Keratinocyte (primary cell): ENCODE measurements at regions not wholly inside any gene's neighbourhood (a gene's known extent, or its start where the extent isn't known, plus 50 kb on each side); places are given as distances from the start of the nearest gene placed in this dataset.

Experiments
- DNase-seq: peaks from one replicate; pipeline ENCODE4 v3.0.0-alpha.2; 2011; ENCODE audit warnings: low read depth, missing footprints, low spot score
- FAIRE-seq: peaks from 2 replicates; lab custom pipeline; 2011; peaks lifted over from hg19 to GRCh38; lab: Jason Lieb, UNC
- H2AFZ ChIP-seq: 2 replicates; pipeline ENCODE4 v1.6.0; 2012; ENCODE audit warnings: low read length, control low read depth, inconsistent platforms; ENCODE audit not compliant: control insufficient read depth
- H3K27ac ChIP-seq: 2 replicates; pipeline ENCODE4 v1.5.1; 2011; ENCODE audit warnings: low read length; ENCODE audit not compliant: control insufficient read depth, insufficient read depth
- H3K27me3 ChIP-seq: 3 replicates; pipeline ENCODE4 v1.6.0; 2011; ENCODE audit warnings: low read length; ENCODE audit not compliant: control insufficient read depth, insufficient read depth; ENCODE audit errors: extremely low read depth
- H3K36me3 ChIP-seq, 2 experiments: 2 replicates in 1 of 2; 3 replicates in 1 of 2; pipeline ENCODE4 v1.5.1; 2011; ENCODE audit warnings: low read length in 2 of 2, mild to moderate bottlenecking in 1 of 2; ENCODE audit not compliant: control insufficient read depth in 2 of 2, insufficient read depth in 2 of 2; ENCODE audit errors: extremely low read depth in 1 of 2
- H3K4me1 ChIP-seq: 3 replicates; pipeline ENCODE4 v1.5.1; 2011; ENCODE audit warnings: low read length; ENCODE audit not compliant: control insufficient read depth, insufficient read depth; ENCODE audit errors: extremely low read depth
- H3K4me2 ChIP-seq: 3 replicates; pipeline ENCODE4 v1.6.0; 2011; ENCODE audit warnings: low read depth, low read length; ENCODE audit not compliant: control insufficient read depth, insufficient read depth; ENCODE audit errors: extremely low read depth
- H3K4me3 ChIP-seq, 3 experiments: fragments of 200-600 bp in 1 of 3; sonication (generic) in 1 of 3; 2 replicates in 2 of 3; 3 replicates in 1 of 3; pipeline ENCODE4 v1.5.1; 2011 to 2016; ENCODE audit warnings: low read length in 3 of 3, mild to moderate bottlenecking in 3 of 3, control low read depth in 2 of 3, inconsistent platforms in 1 of 3, low read depth in 1 of 3, mixed read lengths in 1 of 3, mixed run types in 1 of 3, moderate library complexity in 1 of 3; ENCODE audit not compliant: control insufficient read depth in 2 of 3, insufficient read depth in 2 of 3; ENCODE audit errors: extremely low read depth in 1 of 3
- H3K79me2 ChIP-seq: 2 replicates; pipeline ENCODE4 v1.6.0; 2012; ENCODE audit warnings: low read length; ENCODE audit not compliant: control insufficient read depth, insufficient read depth
- H3K9ac ChIP-seq: 3 replicates; pipeline ENCODE4 v1.6.0; 2011; ENCODE audit warnings: low read length; ENCODE audit not compliant: control insufficient read depth, insufficient read depth; ENCODE audit errors: extremely low read depth
- H3K9me1 ChIP-seq: 3 replicates; pipeline ENCODE4 v1.6.0; 2011; ENCODE audit warnings: low read length; ENCODE audit not compliant: control insufficient read depth, insufficient read depth; ENCODE audit errors: extremely low read depth
- H3K9me3 ChIP-seq: 2 replicates; pipeline ENCODE4 v1.5.1; 2012; ENCODE audit warnings: low read depth, low read length; ENCODE audit not compliant: control insufficient read depth
- H4K20me1 ChIP-seq: 3 replicates; pipeline ENCODE4 v1.6.0; 2011; ENCODE audit warnings: low read length; ENCODE audit not compliant: control insufficient read depth, insufficient read depth; ENCODE audit errors: extremely low read depth
- CTCF ChIP-seq, 3 experiments: IDR thresholded peaks in 1 of 3; conservative IDR thresholded peaks in 1 of 3; optimal IDR thresholded peaks in 1 of 3; 2 replicates in 2 of 3; 3 replicates in 1 of 3; pipeline versions ENCODE3 to v1.5.1; 2011; ENCODE audit warnings: low read length in 3 of 3, mild to moderate bottlenecking in 3 of 3, moderate library complexity in 2 of 3, control low read depth in 1 of 3, inconsistent platforms in 1 of 3; ENCODE audit not compliant: insufficient read depth in 2 of 3; ENCODE audit errors: extremely low read depth in 1 of 3
- EZH2 ChIP-seq: IDR thresholded peaks from one replicate; pipeline ENCODE4 v1.6.1; 2012; ENCODE audit warnings: inconsistent platforms, mild to moderate bottlenecking, low read length, moderate library complexity
- dilution Hi-C: fragments of 300-500 bp; cut with MboI; formaldehyde crosslinking; loops from one replicate; pipeline ENCODE4 v1.7.0; 2020; ENCODE audit warnings: low sequenced_read_pairs; ENCODE audit not compliant: extremely low pct_ligation_motif_present

GRCh38 chr5:121744577-121744976 lies 107.1 kb upstream of the FTMT start:
- no peaks in the 10 kb centered on the region for H3K27me3 ChIP-seq
- H2AFZ ChIP-seq: no peak overlapping the region
- DNase-seq (no peak), FAIRE-seq (no peak)
- no peaks in the 10 kb centered on the region for H3K9me3 ChIP-seq
- no peak overlapping the region for H3K9ac ChIP-seq
- no peak overlapping the region for H3K4me2 ChIP-seq
- no peak overlapping the region for H3K4me3 ChIP-seq
- dilution Hi-C loops: no loop called here
- H3K36me3 ChIP-seq: no peaks in the 10 kb centered on the region
- no peaks in the 10 kb centered on the region for H3K9me1 ChIP-seq
- TF ChIP-seq EZH2 (no peak), CTCF (optimal IDR thresholded peaks at IDR 0.05 in 1 of 3, IDR thresholded peaks at IDR 0.05 in 1 of 3, conservative IDR thresholded peaks at IDR 0.05 in 1 of 3; ENCODE audit: extremely low read depth in 1 of 3, insufficient read depth in 2 of 3, low read length in 3 of 3) (no peak)
- no peaks in the 10 kb centered on the region for H4K20me1 ChIP-seq
- no peaks in the 10 kb centered on the region for H3K4me1 ChIP-seq
- H3K27ac ChIP-seq: no peak overlapping the region
- no peaks in the 10 kb centered on the region for H3K79me2 ChIP-seq

- Histone ChIP-seq H3K79me2 (no peaks in the 10 kb centered on the region), H2AFZ (no peak overlapping the region), H3K4me1 (no peaks in the 10 kb centered on the region), H3K4me2 (no peak overlapping the region), H4K20me1 (no peaks in the 10 kb centered on the region), H3K27ac (no peak overlapping the region), H3K4me3 (no peak overlapping the region), H3K9ac (no peak overlapping the region), H3K9me3 (no peaks in the 10 kb centered on the region), H3K36me3 (no peaks in the 10 kb centered on the region), H3K9me1 (no peaks in the 10 kb centered on the region), H3K27me3 (no peaks in the 10 kb centered on the region)
- DNase-seq (no peak), FAIRE-seq (no peak)
- no peak for TF ChIP-seq EZH2
- no peak for TF ChIP-seq CTCF (optimal IDR thresholded peaks at IDR 0.05 in 1 of 3, IDR thresholded peaks at IDR 0.05 in 1 of 3, conservative IDR thresholded peaks at IDR 0.05 in 1 of 3; ENCODE audit: extremely low read depth in 1 of 3, insufficient read depth in 2 of 3, low read length in 3 of 3)
- dilution Hi-C loops: no loop called here
Observed at GRCh38 chr5:121745407-121745806, 106.3 kb upstream of the FTMT start.
